Epithelial cell of esophagus (primary cell): ENCODE measurements at regions not wholly inside any gene's neighbourhood (a gene's known extent, or its start where the extent isn't known, plus 50 kb on each side); places are given as distances from the start of the nearest gene placed in this dataset.
A peak's percentile ranks its signal among the peaks of the same experiment; 100 is the strongest.

Experiments used
- DNase-seq: peaks from one replicate; pipeline ENCODE4 v3.0.0; 2010; ENCODE audit warnings: low read depth
- H3K4me3 ChIP-seq: 2 replicates; pipeline ENCODE4 v1.5.1; 2011; ENCODE audit warnings: mild to moderate bottlenecking, low read length, control low read depth
- CTCF ChIP-seq: IDR thresholded peaks from 2 replicates; pipeline ENCODE4 v1.5.1; 2011; ENCODE audit warnings: low read depth, mild to moderate bottlenecking, low read length, control low read depth, inconsistent platforms; ENCODE audit not compliant: insufficient read depth; ENCODE audit errors: missing control alignments

DNA sequence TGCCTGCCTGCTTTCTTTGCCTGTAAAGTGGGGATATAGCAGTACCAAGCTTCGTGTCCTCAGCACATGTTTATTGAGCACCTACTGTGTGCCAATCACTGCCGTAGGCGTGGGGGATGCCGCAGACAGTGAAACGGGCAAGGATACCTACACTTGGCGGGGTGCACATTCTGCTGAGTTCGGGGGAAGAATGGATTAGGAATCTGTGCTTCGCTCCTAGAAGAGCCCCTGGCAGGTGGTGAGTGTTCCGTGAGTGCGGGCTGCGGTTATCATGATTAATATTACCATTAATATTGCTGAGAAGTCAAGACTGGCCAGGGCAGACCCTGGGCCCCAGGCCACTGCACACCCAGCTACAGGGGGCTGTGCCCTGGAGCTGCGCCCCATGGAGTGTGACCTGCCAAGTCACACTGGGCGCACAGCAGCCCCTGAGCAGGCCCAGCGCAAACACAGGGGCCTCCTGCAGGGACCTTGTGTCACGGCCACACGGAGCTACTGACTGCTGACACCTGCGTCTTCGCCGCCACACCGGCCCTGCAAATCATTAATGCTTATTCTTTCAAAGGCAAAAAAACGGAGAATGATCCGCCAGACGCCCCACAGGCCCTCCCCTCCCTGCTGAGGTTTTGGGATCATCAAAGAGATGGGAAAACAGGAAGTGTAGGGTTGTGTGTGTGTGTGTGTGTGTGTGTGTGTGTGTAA lies 213.4 kb upstream of the GSE1 start:
- TF ChIP-seq CTCF = no peak
- DNase-seq = no peak

GRCh38 chr16:85400305-85401205 lies 212.6 kb upstream of the GSE1 start:
- no peak overlapping the region for H3K4me3 ChIP-seq
- TF ChIP-seq CTCF = no peak
- DNase-seq = no peak

More for the DNA sequence above, 213.4 kb upstream of the GSE1 start:
- H3K4me3 ChIP-seq = no peak overlapping the region

- no peak for TF ChIP-seq CTCF
- no peak for DNase-seq
- no peak overlapping the region for H3K4me3 ChIP-seq
These were observed 211.7 kb upstream of the GSE1 start for GRCh38 chr16:85401370-85401916.

DNA sequence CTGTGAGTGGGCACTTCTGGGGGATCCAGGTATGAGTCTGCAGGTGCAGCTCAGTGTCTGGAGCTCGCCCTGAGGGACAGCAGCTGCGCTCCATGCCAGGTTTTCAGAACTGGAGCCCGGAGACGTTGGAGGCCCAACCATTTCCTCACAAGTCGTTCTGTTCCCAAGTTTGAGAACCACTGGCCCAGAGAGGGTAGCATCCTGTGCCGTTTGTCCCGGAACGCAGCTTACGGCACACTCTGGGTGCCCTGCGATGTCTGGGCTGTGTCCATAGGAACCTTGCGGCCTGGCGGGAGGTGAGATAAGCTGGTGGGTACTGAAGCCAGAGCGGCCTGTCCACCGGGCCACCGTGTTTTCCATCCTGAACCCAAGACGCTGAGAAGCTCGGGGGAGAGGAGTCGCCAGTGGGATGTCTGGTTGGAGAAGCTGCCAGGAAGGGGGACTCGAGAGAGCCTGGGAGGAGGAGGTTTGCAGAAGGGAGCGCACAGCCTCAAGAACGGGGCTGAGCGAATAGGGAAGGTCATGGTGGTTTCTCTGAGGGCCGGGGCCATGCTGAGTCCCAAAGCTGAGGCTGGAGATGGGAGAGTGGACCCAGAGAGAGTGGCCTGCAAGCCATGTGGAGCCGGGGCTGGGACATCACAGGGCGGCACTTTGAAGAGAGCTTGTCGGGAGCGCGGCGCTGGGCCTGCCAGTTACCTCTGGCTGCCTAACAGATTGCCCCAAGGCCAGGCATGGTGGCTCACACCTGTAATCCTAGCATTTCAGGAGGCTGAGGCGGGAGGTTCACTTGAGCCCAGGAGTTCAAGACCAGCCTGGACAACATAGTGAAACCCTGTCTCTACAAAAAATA lies 211.0 kb upstream of the GSE1 start:
- no peak for TF ChIP-seq CTCF
- DNase-seq = no peak
- H3K4me3 ChIP-seq = no peak overlapping the region

DNA sequence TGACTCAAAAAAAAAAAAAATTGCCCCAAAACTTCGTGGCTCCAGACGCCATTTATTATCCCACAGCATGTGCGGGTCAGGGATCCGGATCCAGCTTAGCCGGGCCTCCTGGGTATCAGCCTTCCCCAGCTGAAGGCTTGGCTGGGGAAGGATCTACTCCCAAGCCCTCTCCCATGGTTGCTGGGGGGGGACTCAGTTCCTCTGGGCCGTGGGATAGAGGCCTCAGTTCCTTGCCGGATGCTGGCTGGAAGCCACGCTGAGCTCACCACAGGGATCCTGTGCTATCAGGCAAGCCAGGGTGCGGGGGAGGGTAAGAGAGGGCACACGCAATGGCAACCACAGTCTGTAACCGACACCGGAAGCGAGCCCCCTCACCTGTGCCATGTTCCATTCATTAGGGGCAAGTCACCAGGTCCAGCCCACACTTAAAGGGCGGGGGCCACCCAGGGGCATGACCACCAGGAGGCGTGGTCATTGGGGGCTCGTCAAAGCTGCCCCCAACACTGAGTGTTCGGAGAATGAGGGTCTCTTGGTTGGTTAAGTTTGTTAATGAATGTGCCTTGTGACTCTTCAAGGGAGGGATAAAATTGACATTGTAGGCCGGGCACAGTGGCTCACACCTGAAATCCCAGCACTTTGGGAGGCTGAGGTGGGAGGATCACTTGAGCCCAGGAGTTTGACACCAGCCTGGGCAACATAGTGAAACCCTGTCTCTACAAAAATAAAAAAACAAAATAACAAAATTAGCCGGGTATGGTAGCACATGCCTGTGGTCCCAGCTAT lies 210.0 kb upstream of the GSE1 start:
- no peak for TF ChIP-seq CTCF
- H3K4me3 ChIP-seq = no peak overlapping the region
- DNase-seq = peak; percentile 30

DNA sequence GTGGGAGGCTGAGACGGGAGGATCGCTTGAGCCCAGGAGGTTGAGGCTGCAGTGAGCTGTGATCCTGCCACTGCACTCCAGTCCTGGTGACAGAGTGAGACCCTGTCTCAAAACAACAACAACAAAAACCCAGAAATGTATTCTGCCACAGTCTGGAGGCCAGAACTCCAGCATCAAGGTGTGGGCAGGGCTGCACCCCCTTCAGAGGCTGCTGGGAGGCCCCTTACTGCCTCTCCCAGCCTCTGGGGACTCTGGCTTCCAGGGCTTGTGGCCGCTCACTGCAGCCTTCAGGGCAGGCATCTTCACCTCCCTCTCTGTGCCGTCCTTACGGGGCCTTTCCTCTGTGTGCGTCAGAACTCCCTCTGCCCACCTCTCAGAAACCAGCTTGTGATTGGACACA lies 209.4 kb upstream of the GSE1 start:
- no peak for DNase-seq
- no peak overlapping the region for H3K4me3 ChIP-seq
- no peak for TF ChIP-seq CTCF
